ENCODE measurements at regions not wholly inside any gene's neighbourhood (a gene's known extent, or its start where the extent isn't known, plus 50 kb on each side); places are given as distances from the start of the nearest gene placed in this dataset.

GRCh38 chr9:25421560-25421959 is 256.7 kb downstream of the TUSC1 start:
- Histone ChIP-seq H3K27ac (no peak overlapping the region), H3K27me3 (replicated peaks in 1 of 7) (no peaks in the 10 kb centered on the region), H3K4me3 (no peak overlapping the region), H3K9me3 (peaks cover 0 to 22% (median 9%) of the 10 kb centered on the region in 8 donors), H3K4me1 (no peaks in the 10 kb centered on the region), H3K36me3 (no peaks in the 10 kb centered on the region)
- intact Hi-C loops (cut with DNase I; ENCODE audit: low total_unique reads) = no loop called here
- no peak for DNase-seq
- TF ChIP-seq POLR2AphosphoS5 (IDR thresholded peaks at IDR 0.05) (no peak), CTCF (IDR thresholded peaks at IDR 0.05 in 8 of 11, conservative IDR thresholded peaks at IDR 0.05 in 3 of 11) (no peak), POLR2A (IDR thresholded peaks at IDR 0.05) (no peak)
- WGBS, 5 donors = 60 to 90% (median 75%) methylated on average over 1 of the region's 1 CpG

- intact Hi-C loops (cut with DNase I; ENCODE audit: low total_unique reads) = no loop called here
- Histone ChIP-seq H3K4me1 (no peaks in the 10 kb centered on the region), H3K27me3 (replicated peaks in 1 of 7) (no peaks in the 10 kb centered on the region), H3K4me3 (no peak overlapping the region), H3K27ac (no peak overlapping the region), H3K36me3 (no peaks in the 10 kb centered on the region), H3K9me3 (no peaks in the 10 kb centered on the region)
- no peak for TF ChIP-seq POLR2A (IDR thresholded peaks at IDR 0.05)
- TF ChIP-seq CTCF (IDR thresholded peaks at IDR 0.05 in 8 of 11, conservative IDR thresholded peaks at IDR 0.05 in 3 of 11) = no peak
- TF ChIP-seq POLR2AphosphoS5 (IDR thresholded peaks at IDR 0.05) = no peak
- DNase-seq = no peak
Measured at GRCh38 chr9:25418974-25419373, 259.3 kb downstream of the TUSC1 start.

- Histone ChIP-seq H3K36me3 (no peaks in the 10 kb centered on the region), H3K27me3 (replicated peaks in 1 of 7) (no peaks in the 10 kb centered on the region), H3K9me3 (no peaks in the 10 kb centered on the region), H3K4me3 (no peak overlapping the region), H3K27ac (no peak overlapping the region), H3K4me1 (no peaks in the 10 kb centered on the region)
- TF ChIP-seq POLR2AphosphoS5 (IDR thresholded peaks at IDR 0.05) (no peak), POLR2A (IDR thresholded peaks at IDR 0.05) (no peak), CTCF (IDR thresholded peaks at IDR 0.05 in 8 of 11, conservative IDR thresholded peaks at IDR 0.05 in 3 of 11) (no peak)
- DNase-seq = no peak
- WGBS, 5 donors = 39 to 69% (median 64%) methylated on average over 1 of the region's 1 CpG
- intact Hi-C loops (cut with DNase I; ENCODE audit: low total_unique reads) = no loop called here
Measured at GRCh38 chr9:25415718-25416117, 262.5 kb downstream of the TUSC1 start.

- DNase-seq = no peak
- 75 to 94% (median 84%) methylated on average over 1 of the region's 1 CpG for WGBS, 5 donors
- TF ChIP-seq POLR2A (IDR thresholded peaks at IDR 0.05) (no peak), POLR2AphosphoS5 (IDR thresholded peaks at IDR 0.05) (no peak), CTCF (IDR thresholded peaks at IDR 0.05 in 8 of 11, conservative IDR thresholded peaks at IDR 0.05 in 3 of 11) (no peak)
- intact Hi-C loops (cut with DNase I; ENCODE audit: low total_unique reads) = no loop called here
- Histone ChIP-seq H3K27ac (no peak overlapping the region), H3K4me3 (no peak overlapping the region), H3K27me3 (replicated peaks in 1 of 7) (no peaks in the 10 kb centered on the region), H3K9me3 (no peaks in the 10 kb centered on the region), H3K4me1 (no peaks in the 10 kb centered on the region), H3K36me3 (no peaks in the 10 kb centered on the region)
Measured at GRCh38 chr9:25412646-25413045, 265.6 kb downstream of the TUSC1 start.

Data from spleen (tissue), 11 donors.